GM12872 (cell line): ENCODE measurements at regions not wholly inside any gene's neighbourhood (a gene's known extent, or its start where the extent isn't known, plus 50 kb on each side); places are given as distances from the start of the nearest gene placed in this dataset.

Experiments used
- TF ChIP-seq, protein P1 (sequence below): IDR thresholded peaks from 3 replicates; pipeline ENCODE4 v1.5.1; 2011; ENCODE audit warnings: low read depth, mild to moderate bottlenecking, low read length, moderate library complexity; ENCODE audit not compliant: insufficient read depth

DNA sequence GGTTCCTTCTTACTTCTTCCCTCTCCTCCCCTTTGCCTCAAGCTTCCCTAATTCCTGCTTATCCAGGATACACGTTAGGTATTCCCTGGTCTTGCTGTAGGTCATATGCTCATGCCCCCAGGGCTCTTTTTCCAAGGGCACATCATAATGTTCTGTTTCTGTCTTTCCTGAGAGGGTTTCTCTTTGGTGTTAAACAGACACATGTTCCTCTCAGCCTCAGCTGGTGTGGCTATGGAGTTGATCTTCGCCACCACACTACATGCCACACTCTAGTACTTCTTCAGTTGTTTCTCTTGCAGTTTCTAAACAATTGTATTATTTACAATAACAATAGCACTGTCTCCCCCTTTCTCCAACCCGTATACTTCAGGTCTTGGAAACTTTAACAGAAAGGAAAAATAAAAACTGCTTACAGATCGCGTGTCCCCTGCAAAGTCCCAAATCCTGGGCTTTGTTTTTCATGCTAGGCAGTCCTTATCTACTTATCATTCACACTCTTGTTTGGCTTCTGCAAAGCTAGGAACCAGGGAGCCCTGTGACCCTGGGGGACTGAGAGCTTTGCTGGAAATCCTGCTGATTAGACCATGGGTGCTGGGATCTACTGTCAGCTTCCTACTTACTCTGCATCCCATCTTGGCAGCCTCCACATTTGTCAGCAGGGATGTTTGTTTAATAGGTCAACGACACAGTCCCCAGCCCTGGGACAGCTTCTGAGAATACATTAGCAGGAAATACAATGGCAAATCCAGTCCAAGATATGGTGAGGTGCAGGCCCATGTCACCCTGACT, 193.9 kb upstream of the BMPER start:
- TF ChIP-seq, protein P1, sequence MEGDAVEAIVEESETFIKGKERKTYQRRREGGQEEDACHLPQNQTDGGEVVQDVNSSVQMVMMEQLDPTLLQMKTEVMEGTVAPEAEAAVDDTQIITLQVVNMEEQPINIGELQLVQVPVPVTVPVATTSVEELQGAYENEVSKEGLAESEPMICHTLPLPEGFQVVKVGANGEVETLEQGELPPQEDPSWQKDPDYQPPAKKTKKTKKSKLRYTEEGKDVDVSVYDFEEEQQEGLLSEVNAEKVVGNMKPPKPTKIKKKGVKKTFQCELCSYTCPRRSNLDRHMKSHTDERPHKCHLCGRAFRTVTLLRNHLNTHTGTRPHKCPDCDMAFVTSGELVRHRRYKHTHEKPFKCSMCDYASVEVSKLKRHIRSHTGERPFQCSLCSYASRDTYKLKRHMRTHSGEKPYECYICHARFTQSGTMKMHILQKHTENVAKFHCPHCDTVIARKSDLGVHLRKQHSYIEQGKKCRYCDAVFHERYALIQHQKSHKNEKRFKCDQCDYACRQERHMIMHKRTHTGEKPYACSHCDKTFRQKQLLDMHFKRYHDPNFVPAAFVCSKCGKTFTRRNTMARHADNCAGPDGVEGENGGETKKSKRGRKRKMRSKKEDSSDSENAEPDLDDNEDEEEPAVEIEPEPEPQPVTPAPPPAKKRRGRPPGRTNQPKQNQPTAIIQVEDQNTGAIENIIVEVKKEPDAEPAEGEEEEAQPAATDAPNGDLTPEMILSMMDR = no peak

DNA sequence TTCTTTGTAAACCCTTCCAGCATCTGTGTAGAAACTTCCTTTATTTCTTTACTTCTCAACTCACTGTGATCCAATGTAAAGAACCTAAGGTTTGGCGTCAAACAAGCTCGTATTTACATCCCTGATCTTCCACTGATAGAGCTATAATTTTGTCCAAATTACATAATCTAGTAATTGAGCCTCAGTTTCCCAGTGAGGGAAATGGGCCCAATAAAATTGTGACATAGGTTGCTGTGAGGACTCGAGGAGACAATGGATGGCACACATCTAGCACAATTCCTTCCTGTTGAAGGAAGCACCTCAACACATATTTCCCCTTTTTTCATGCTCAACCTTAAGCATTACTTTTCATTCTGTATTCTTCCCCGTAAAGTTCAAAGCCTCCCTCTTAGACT, 193.3 kb upstream of the BMPER start:
- TF ChIP-seq, protein P1 = no peak

DNA sequence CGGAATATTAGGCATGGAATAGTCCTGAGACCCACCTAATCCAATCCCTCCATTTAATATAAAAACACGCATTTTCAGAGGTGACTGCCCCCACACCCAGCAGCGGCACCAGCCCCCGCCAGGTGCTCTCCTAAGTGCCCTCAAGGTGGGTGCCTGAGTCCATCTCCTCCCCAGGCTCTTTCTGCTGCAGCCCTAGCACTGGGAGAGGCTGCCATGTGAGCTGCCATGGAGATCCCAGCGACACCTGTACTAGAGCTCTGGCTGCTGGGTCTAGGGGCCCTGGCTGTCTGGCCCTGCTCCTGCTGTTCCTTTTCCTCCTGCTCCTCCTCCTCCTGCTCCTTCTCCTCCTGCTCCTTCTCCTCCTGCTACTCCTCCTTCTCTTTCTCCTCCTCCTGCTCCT, 191.1 kb upstream of the BMPER start:
- TF ChIP-seq, protein P1 = no peak

DNA sequence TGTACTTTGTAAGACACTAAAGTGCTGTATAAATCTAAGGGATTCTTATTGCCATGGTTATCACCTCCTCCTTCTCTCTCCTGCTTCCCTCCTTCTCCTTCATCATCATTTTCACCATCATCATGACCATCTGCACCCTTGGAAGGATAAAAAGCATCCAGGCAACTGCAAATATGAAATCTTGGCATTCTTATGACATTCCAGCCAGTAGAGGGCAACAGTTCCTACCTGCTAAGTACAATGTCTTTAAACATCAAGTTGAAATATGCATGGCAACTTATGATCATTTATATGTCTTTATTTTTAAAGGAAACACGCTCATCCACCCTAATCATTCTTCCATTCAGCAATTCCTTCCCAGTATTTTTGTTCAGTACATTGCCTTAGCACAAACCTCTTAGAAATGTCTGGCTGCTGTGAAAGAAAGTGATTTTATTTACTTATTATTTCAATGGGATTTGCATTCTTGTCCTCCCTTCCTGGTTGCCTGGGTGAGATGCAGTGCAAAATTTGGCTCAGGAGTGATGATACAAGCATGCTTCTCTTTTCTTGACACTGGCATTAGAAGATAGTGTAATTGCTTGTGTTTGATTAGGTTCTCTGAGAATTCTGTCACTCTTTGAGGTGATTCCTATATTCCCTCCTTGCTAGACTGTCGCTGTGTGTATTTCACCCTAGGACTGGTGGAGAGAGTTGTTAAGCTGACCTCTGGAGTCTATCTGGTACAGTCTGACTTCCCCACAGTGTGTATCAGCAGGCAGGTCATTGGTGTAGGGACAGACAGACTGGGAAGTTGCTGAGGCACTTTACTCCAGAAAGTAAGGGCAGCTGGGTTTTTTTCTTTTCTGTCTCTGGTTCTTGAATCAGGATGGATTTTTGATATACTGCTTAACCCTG, 188.5 kb upstream of the BMPER start:
- TF ChIP-seq, protein P1 = peak; percentile 38; the same call in 2 of the 3 replicates

DNA sequence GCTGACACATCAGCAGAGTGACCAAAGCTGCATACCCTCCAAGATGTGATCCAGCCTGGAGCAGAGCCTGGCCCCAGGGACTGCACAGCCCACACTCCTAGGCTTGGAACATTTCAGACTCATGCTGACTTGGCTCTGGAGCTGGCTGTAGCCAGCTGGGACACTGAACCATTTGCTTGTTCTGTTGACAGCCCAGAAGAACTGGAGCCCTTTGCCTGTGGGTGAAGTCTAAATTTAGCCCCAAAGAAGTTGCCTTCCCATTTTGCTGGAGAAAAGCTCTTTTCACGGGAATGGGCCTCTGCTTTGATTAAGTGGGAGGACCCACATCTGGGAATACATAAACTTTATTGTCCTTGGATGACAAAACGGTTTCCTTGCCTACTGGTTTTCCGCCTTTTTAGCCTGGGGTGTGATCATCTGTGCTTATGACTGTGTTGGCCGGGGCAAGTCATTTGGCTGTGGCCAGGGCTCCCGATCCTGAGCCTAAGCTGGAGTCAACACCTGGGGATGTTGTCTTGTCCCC, 186.2 kb upstream of the BMPER start:
- TF ChIP-seq, protein P1 = no peak

DNA sequence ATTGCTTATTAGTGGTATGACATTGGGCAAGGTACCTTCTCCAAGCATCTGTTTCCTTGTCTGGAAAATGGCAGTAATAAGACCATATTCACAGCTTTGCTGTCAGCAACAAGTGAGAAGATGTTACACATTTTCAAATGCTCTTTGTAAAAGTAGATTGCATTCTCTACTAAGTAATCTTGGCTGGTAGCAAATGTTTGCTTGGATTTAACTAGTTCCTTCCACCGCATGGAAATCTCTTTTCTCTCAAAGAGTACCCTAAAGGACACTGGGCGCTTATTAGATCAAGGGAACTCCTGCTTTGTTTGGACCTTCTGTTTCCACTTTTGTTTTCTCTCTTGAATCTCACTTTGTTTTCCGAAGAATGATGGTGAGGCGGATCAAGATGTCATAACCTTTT, 185.2 kb upstream of the BMPER start:
- TF ChIP-seq, protein P1 = no peak

GRCh38 chr7:33720870-33721269, 184.5 kb upstream of the BMPER start:
- TF ChIP-seq, protein P1 = no peak
